ENCODE measurements at regions not wholly inside any gene's neighbourhood (a gene's known extent, or its start where the extent isn't known, plus 50 kb on each side); places are given as distances from the start of the nearest gene placed in this dataset.

DNA sequence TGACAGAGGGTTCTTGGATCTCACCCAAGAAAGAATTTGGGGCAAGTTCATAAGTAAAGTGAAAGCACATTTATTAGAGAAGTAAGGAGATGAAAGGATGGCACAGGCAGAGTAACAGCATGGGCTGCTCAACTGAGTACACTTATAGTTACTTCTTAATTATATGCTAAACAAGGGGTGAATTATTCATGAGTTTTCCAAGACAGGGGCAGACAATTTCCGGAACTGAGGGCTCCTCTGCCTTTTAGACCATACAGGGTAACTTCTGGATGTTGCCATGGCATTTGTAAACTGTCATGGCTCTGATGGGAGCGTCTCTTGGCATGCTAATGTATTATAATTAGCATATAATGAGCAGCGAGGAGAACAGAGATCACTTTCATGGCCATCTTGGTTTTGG, 221.2 kb upstream of the STT3B start:
- no peaks in the 10 kb centered on the region for H3K27me3 ChIP-seq (ENCODE audit: control insufficient read depth in 1 of 2, insufficient read depth in 1 of 2, low read length in 2 of 2)

GRCh38 chr3:31312400-31312799, 220.3 kb upstream of the STT3B start:
- WGBS = 81% methylated on average over 2 of the region's 2 CpGs

More for the DNA sequence above, 221.2 kb upstream of the STT3B start:
- Histone ChIP-seq H3K23ac (ENCODE audit: low read length in 2 of 2) (no peak overlapping the region), H2BK5ac (ENCODE audit: low read depth, low read length, poor library complexity, severe bottlenecking) (no peak overlapping the region), H3K14ac (ENCODE audit: low read length in 2 of 2) (no peak overlapping the region), H3K9me3 (ENCODE audit: control insufficient read depth, low read length) (no peaks in the 10 kb centered on the region), H3K4me3 (ENCODE audit: insufficient read depth in 1 of 2, low read depth in 1 of 2, low read length in 2 of 2) (no peak overlapping the region), H2AK5ac (ENCODE audit: low read length, severe bottlenecking) (no peak overlapping the region), H3K27ac (ENCODE audit: low read length, poor library complexity, severe bottlenecking) (no peak overlapping the region), H3K79me1 (replicated peaks; ENCODE audit: low read length, poor library complexity, severe bottlenecking) (no peaks in the 10 kb centered on the region), H3K36me3 (ENCODE audit: control insufficient read depth in 1 of 2, insufficient read depth in 2 of 2, low read depth in 1 of 2, low read length in 2 of 2) (no peaks in the 10 kb centered on the region), H3K4me1 (ENCODE audit: control insufficient read depth, insufficient read depth, low read depth, low read length) (no peaks in the 10 kb centered on the region), H3K4me2 (ENCODE audit: low read length, poor library complexity, severe bottlenecking) (no peak overlapping the region), H2AFZ (ENCODE audit: low read depth, low read length) (no peak overlapping the region), H2BK15ac (ENCODE audit: low read depth, poor library complexity, severe bottlenecking) (no peak overlapping the region), H2BK120ac (ENCODE audit: low read depth, low read length) (no peak overlapping the region), H3K9ac (ENCODE audit: low read length) (no peak overlapping the region), H4K91ac (ENCODE audit: low read length) (no peak overlapping the region), H2BK12ac (ENCODE audit: low read length in 2 of 2) (no peak overlapping the region), H3K18ac (ENCODE audit: low read depth in 1 of 2, low read length in 2 of 2) (no peak overlapping the region), H3K4ac (ENCODE audit: low read depth in 1 of 2, low read length in 2 of 2) (no peak overlapping the region), H4K8ac (ENCODE audit: low read length) (no peak overlapping the region)
- WGBS = 80% methylated on average over 3 of the region's 3 CpGs
- DNase-seq = no peak

DNA sequence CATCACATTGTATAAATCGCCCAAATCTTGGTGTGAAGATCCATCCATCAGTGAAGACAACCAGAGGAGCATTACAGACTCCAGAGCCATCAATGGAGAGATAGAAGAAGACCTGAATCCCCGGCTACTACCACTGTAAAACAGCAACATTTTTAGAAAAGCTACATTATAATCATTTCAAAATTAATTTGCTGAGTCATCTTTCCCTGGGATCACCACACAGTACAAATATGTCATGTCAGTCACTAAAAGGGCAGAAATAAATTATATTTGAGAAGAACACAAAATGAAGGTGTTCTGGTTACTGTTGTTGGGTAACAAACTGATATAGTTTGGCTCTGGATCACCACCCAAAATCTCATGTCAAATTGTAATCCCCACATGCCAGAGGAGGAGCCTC, 218.5 kb upstream of the STT3B start:
- 93% methylated on average over 2 of the region's 2 CpGs for WGBS
- H3K27ac ChIP-seq (ENCODE audit: low read length, poor library complexity, severe bottlenecking) = no peak overlapping the region

More at GRCh38 chr3:31312400-31312799, 220.3 kb upstream of the STT3B start:
- Histone ChIP-seq H2AK5ac (ENCODE audit: low read length, severe bottlenecking) (no peak overlapping the region), H2BK15ac (ENCODE audit: low read depth, poor library complexity, severe bottlenecking) (no peak overlapping the region), H2BK120ac (ENCODE audit: low read depth, low read length) (no peak overlapping the region), H3K4me3 (ENCODE audit: insufficient read depth in 1 of 2, low read depth in 1 of 2, low read length in 2 of 2) (no peak overlapping the region), H3K36me3 (ENCODE audit: control insufficient read depth in 1 of 2, insufficient read depth in 2 of 2, low read depth in 1 of 2, low read length in 2 of 2) (no peaks in the 10 kb centered on the region), H3K4me1 (ENCODE audit: control insufficient read depth, insufficient read depth, low read depth, low read length) (no peaks in the 10 kb centered on the region), H2AFZ (ENCODE audit: low read depth, low read length) (no peak overlapping the region), H2BK12ac (ENCODE audit: low read length in 2 of 2) (no peak overlapping the region), H3K4ac (ENCODE audit: low read depth in 1 of 2, low read length in 2 of 2) (no peak overlapping the region), H3K9me3 (ENCODE audit: control insufficient read depth, low read length) (no peaks in the 10 kb centered on the region), H4K8ac (ENCODE audit: low read length) (no peak overlapping the region), H3K14ac (ENCODE audit: low read length in 2 of 2) (no peak overlapping the region), H4K91ac (ENCODE audit: low read length) (no peak overlapping the region), H3K27ac (ENCODE audit: low read length, poor library complexity, severe bottlenecking) (no peak overlapping the region), H3K9ac (ENCODE audit: low read length) (no peak overlapping the region), H2BK5ac (ENCODE audit: low read depth, low read length, poor library complexity, severe bottlenecking) (no peak overlapping the region), H3K4me2 (ENCODE audit: low read length, poor library complexity, severe bottlenecking) (no peak overlapping the region), H3K18ac (ENCODE audit: low read depth in 1 of 2, low read length in 2 of 2) (no peak overlapping the region), H3K27me3 (ENCODE audit: control insufficient read depth in 1 of 2, insufficient read depth in 1 of 2, low read length in 2 of 2) (no peaks in the 10 kb centered on the region), H3K79me1 (replicated peaks; ENCODE audit: low read length, poor library complexity, severe bottlenecking) (no peaks in the 10 kb centered on the region), H3K23ac (ENCODE audit: low read length in 2 of 2) (no peak overlapping the region)
- DNase-seq = no peak

DNA sequence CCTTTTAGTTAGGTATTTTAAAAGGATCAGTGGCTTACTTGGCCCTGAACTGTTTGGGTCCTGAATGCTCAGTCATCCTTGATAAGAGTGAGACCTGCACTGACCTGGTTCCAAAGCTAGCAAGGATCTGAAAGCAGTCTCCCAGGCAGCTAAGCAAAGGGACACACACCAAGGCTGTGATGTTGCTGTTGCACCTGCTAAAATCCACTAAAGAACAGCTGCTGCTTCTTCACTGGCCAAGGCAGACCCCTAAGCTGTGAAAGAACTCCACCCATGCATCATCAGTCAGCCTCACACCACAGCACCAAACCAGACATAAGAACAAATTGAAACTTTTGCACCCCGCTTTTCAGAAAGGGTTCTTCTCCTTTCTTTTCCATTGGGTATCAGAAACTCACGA, 213.4 kb upstream of the STT3B start:
- H3K23ac ChIP-seq (ENCODE audit: low read length in 2 of 2) = no peak overlapping the region
- 67% methylated on average over 2 of the region's 2 CpGs for WGBS
- H3K18ac ChIP-seq (ENCODE audit: low read depth in 1 of 2, low read length in 2 of 2) = no peak overlapping the region
- no peak for DNase-seq
- H3K14ac ChIP-seq (ENCODE audit: low read length in 2 of 2) = no peak overlapping the region
- H2BK120ac ChIP-seq (ENCODE audit: low read depth, low read length) = no peak overlapping the region
- H2AFZ ChIP-seq (ENCODE audit: low read depth, low read length) = no peak overlapping the region
- H4K91ac ChIP-seq (ENCODE audit: low read length) = no peak overlapping the region
- no peak overlapping the region for H3K4me2 ChIP-seq (ENCODE audit: low read length, poor library complexity, severe bottlenecking)
- H2BK15ac ChIP-seq (ENCODE audit: low read depth, poor library complexity, severe bottlenecking) = no peak overlapping the region
- no peak overlapping the region for H3K27ac ChIP-seq (ENCODE audit: low read length, poor library complexity, severe bottlenecking)
- no peak overlapping the region for H3K9ac ChIP-seq (ENCODE audit: low read length)
- H2BK12ac ChIP-seq (ENCODE audit: low read length in 2 of 2) = no peak overlapping the region
- no peak overlapping the region for H3K4ac ChIP-seq (ENCODE audit: low read depth in 1 of 2, low read length in 2 of 2)
- H4K8ac ChIP-seq (ENCODE audit: low read length) = no peak overlapping the region
- peaks cover 25 to 26% of the 10 kb centered on the region in 2 experiments for H3K27me3 ChIP-seq (ENCODE audit: control insufficient read depth in 1 of 2, insufficient read depth in 1 of 2, low read length in 2 of 2)
- H3K9me3 ChIP-seq (ENCODE audit: control insufficient read depth, low read length) = no peaks in the 10 kb centered on the region
- no peak overlapping the region for H2BK5ac ChIP-seq (ENCODE audit: low read depth, low read length, poor library complexity, severe bottlenecking)
- no peak overlapping the region for H2AK5ac ChIP-seq (ENCODE audit: low read length, severe bottlenecking)
- H3K4me3 ChIP-seq (ENCODE audit: insufficient read depth in 1 of 2, low read depth in 1 of 2, low read length in 2 of 2) = no peak overlapping the region
- no peaks in the 10 kb centered on the region for H3K36me3 ChIP-seq (ENCODE audit: control insufficient read depth in 1 of 2, insufficient read depth in 2 of 2, low read depth in 1 of 2, low read length in 2 of 2)
- H3K79me1 ChIP-seq (replicated peaks; ENCODE audit: low read length, poor library complexity, severe bottlenecking) = no peaks in the 10 kb centered on the region
- no peaks in the 10 kb centered on the region for H3K4me1 ChIP-seq (ENCODE audit: control insufficient read depth, insufficient read depth, low read depth, low read length)

More for the DNA sequence above, 218.5 kb upstream of the STT3B start:
- Histone ChIP-seq H3K27me3 (ENCODE audit: control insufficient read depth in 1 of 2, insufficient read depth in 1 of 2, low read length in 2 of 2) (peaks cover 0 to under 1% of the 10 kb centered on the region in 2 experiments), H3K14ac (ENCODE audit: low read length in 2 of 2) (no peak overlapping the region), H3K36me3 (ENCODE audit: control insufficient read depth in 1 of 2, insufficient read depth in 2 of 2, low read depth in 1 of 2, low read length in 2 of 2) (no peaks in the 10 kb centered on the region), H3K4me1 (ENCODE audit: control insufficient read depth, insufficient read depth, low read depth, low read length) (no peaks in the 10 kb centered on the region), H3K9me3 (ENCODE audit: control insufficient read depth, low read length) (no peaks in the 10 kb centered on the region), H4K91ac (ENCODE audit: low read length) (no peak overlapping the region), H3K4me3 (ENCODE audit: insufficient read depth in 1 of 2, low read depth in 1 of 2, low read length in 2 of 2) (no peak overlapping the region), H3K18ac (ENCODE audit: low read depth in 1 of 2, low read length in 2 of 2) (no peak overlapping the region), H3K4ac (ENCODE audit: low read depth in 1 of 2, low read length in 2 of 2) (no peak overlapping the region), H2AK5ac (ENCODE audit: low read length, severe bottlenecking) (no peak overlapping the region), H3K23ac (ENCODE audit: low read length in 2 of 2) (no peak overlapping the region), H2BK12ac (ENCODE audit: low read length in 2 of 2) (no peak overlapping the region), H3K4me2 (ENCODE audit: low read length, poor library complexity, severe bottlenecking) (no peak overlapping the region), H2BK120ac (ENCODE audit: low read depth, low read length) (no peak overlapping the region), H2AFZ (ENCODE audit: low read depth, low read length) (no peak overlapping the region), H3K9ac (ENCODE audit: low read length) (no peak overlapping the region), H4K8ac (ENCODE audit: low read length) (no peak overlapping the region), H2BK5ac (ENCODE audit: low read depth, low read length, poor library complexity, severe bottlenecking) (no peak overlapping the region), H3K79me1 (replicated peaks; ENCODE audit: low read length, poor library complexity, severe bottlenecking) (no peaks in the 10 kb centered on the region), H2BK15ac (ENCODE audit: low read depth, poor library complexity, severe bottlenecking) (no peak overlapping the region)
- no peak for DNase-seq
